Retinal pigment epithelial cell (primary cell): ENCODE measurements at regions not wholly inside any gene's neighbourhood (a gene's known extent, or its start where the extent isn't known, plus 50 kb on each side); places are given as distances from the start of the nearest gene placed in this dataset.

Experiments
- DNase-seq: peaks from one replicate; pipeline ENCODE4 v3.0.0-alpha.2; 2010; ENCODE audit warnings: low read depth
- H3K4me3 ChIP-seq: 2 replicates; pipeline ENCODE4 v1.5.1; 2011; ENCODE audit warnings: mild to moderate bottlenecking, low read length, control low read depth, moderate library complexity
- TF ChIP-seq, protein P1 (sequence below): conservative IDR thresholded peaks from 2 replicates; pipeline ENCODE4 v1.5.1; 2011; ENCODE audit warnings: low read depth, low read length, control low read depth, inconsistent platforms

DNA sequence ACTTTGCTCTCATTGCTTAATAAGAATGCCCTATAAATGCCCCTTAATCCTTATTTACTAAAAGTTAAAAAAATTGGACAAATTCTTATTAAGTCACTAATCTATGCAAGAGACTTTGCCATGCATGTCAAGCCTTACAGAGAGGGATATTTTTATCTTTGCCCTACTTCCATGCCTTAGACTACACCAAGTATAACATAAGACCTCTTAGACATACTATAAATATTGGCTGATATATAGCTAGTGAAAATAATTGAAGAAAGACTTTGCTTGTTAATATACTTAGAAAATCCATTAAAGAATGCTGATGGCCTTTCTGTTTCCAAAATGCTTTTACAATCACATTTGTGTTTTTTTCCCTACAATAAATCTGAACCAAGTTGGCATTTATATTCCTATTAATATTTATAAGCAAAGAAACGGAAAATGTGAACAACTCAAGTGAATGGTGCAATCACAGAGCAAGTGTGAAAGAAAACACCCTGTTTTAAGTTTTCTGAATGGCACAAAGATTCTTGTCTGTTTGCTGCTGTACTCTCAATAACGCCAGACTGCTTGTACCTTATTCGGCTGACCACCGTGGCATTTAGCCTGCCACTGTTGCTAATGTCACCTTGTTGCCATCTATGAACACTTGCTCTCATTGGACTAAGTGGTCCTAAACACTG is 105.0 kb downstream of the MC4R start:
- DNase-seq: no peak
- no peak overlapping the region for H3K4me3 ChIP-seq

DNA sequence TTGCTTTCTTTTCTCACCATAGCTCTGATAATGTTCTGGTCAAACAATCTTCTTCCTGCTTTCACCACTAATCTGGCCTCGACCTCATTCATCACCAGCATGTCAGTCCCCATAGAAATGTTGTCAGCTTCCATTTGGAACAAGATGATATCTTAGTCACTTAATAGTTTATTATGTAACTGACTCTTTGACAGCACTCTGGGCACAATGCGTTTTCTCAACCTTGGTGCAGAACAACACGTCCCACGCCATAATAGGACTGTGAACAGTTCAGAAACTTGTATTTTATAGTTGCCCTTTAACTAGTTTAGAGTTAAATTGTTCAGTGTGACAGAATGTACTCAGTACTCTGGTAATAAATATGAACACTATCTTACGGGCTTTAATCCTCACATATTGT is 106.0 kb downstream of the MC4R start:
- H3K4me3 ChIP-seq: no peak overlapping the region
- TF ChIP-seq, protein P1, sequence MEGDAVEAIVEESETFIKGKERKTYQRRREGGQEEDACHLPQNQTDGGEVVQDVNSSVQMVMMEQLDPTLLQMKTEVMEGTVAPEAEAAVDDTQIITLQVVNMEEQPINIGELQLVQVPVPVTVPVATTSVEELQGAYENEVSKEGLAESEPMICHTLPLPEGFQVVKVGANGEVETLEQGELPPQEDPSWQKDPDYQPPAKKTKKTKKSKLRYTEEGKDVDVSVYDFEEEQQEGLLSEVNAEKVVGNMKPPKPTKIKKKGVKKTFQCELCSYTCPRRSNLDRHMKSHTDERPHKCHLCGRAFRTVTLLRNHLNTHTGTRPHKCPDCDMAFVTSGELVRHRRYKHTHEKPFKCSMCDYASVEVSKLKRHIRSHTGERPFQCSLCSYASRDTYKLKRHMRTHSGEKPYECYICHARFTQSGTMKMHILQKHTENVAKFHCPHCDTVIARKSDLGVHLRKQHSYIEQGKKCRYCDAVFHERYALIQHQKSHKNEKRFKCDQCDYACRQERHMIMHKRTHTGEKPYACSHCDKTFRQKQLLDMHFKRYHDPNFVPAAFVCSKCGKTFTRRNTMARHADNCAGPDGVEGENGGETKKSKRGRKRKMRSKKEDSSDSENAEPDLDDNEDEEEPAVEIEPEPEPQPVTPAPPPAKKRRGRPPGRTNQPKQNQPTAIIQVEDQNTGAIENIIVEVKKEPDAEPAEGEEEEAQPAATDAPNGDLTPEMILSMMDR: no peak
- DNase-seq: no peak

More for the DNA sequence above, 105.0 kb downstream of the MC4R start:
- TF ChIP-seq, protein P1: no peak

DNA sequence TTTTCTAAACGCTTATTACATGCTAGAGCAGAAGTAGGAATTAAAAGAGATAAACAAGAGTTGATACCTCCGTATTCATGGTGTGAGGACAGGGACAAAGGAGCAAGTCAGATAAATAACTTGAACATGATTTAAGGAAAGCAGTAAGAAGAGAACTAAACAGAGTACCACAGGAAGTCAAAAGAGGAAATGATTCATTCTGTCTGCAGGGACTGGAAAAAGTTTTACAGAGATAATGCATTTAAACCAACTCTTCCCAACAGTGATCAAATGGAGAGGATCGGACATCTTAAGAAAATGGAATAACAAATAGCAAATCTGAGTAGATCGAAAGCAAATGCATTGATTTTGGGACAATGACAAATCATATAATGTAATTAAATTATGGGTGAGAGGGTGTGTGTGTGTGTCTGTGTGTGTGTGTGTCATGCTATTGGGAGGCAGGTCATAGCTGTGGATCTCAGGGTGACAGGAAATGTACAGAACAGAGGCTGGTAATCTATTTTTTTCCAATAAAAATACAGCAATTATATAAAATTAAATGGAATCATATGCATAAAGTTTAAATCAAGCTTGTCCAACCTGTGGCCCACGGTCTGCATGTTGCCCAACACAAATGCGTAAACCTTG is 113.4 kb downstream of the MC4R start:
- H3K4me3 ChIP-seq: no peak overlapping the region
- no peak for DNase-seq
- TF ChIP-seq, protein P1: no peak

DNA sequence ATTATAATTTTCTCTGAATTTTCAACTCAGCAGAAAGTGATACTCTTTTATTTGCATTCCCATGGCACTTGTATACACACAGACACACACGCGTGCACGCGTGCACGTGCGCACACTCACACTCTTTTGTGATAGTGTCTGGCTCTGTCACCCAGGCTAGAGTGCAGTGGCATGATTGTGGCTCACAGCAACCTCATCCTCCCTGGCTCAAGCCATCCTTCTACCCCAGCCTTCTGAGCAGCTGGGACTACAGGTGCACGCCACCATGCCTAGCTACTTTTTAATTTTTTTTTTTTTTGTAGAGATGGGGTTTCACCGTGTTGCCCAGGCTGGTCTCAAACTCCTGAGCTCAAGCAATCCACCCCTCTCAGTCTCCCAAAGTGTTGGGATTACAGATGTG is 123.2 kb downstream of the MC4R start:
- H3K4me3 ChIP-seq: no peak overlapping the region
- TF ChIP-seq, protein P1: no peak
- no peak for DNase-seq

DNA sequence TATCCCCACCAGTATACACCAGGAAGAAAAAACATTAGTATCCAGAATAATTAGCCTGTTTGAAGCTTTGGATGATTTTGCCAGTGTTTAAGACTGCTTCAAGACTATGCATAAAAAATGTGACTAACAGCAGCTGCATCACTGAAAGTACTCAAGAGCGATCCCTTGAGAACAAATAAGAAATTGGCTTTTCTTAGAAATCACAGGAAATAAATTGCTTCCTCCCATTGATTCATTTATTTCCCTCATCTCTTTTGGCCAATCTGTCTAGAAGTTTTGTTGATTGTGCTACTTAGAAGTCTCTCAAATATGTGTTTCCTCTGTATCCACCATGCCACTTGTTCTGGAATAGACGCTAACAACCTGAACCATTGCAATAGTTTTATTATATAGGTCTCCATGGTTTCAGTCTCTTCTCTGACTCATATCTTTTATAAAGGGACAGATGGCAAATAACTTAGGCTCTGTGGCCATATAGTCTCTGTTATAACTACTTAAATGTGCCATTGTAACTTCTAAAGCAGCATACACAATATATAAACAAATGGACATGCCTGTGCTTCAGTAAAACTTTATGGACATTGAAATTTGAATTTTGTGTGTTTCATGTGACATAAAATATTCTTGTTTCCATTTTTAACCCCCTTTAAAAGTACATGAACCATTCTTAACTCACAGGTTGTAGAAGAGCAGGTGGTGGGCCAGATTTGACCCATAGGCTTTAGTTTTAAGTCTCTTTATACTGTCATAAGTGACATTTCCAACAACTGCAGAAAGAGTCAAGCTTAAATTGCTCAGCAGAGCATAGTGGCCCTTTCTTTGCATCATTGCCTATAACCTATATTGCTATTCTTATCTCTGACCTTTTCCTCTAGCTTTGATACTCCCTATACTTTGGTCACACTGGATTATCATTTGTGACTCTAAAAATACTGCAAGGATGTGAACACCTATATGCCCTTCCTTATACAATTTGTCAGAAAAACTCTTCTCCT is 123.9 kb downstream of the MC4R start:
- TF ChIP-seq, protein P1: no peak
- no peak for DNase-seq
- H3K4me3 ChIP-seq: no peak overlapping the region

DNA sequence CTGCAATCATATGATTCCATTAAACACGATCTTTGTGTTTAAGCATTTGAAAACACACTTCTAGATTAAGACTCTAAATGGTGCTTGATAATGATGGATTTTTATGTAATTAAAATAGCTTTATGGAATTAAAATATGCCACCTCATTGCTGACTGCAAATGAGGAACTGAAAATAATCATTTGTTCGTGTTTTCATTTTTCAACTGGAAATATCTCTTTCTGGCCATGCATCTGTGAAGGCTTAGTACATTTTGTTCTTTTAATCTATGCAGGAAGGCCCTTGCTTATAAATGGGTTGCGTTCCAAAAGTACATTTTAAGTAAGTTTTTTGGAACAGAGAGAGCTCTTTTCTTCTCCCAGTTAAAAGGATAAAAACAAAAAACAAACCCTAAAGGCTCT is 125.5 kb downstream of the MC4R start:
- H3K4me3 ChIP-seq: no peak overlapping the region
- TF ChIP-seq, protein P1: no peak
- no peak for DNase-seq
